ENCODE measurements at regions not wholly inside any gene's neighbourhood (a gene's known extent, or its start where the extent isn't known, plus 50 kb on each side); places are given as distances from the start of the nearest gene placed in this dataset.

DNA sequence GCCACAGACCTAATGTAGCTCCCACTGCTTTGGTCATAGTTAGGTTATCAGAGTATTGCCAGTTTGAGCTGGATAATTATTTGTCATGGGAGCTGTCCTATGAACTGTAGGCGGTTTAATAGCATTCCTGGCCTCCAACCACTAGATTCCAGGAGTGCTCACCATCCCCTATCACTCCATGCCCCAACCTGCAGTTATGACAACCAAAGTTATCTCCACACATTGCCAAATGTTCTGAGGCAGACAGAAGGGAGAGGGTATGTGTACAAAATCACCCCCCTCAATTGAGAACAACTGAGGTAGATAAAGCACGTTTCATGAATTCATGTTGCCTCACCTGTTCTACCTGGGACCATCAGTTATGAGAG, 119.0 kb upstream of the CACUL1 start:
- Histone ChIP-seq H3K27me3 (ENCODE audit: insufficient read depth, poor library complexity, severe bottlenecking) (no peaks in the 10 kb centered on the region), H3K4me3 (replicated peaks; ENCODE audit: insufficient read depth, low read length) (no peak overlapping the region), H3K27ac (replicated peaks) (no peak overlapping the region)
- DNase-seq (ENCODE audit: low read depth in 1 of 2, low spot score in 1 of 2): no peak
- TF ChIP-seq, protein P1, sequence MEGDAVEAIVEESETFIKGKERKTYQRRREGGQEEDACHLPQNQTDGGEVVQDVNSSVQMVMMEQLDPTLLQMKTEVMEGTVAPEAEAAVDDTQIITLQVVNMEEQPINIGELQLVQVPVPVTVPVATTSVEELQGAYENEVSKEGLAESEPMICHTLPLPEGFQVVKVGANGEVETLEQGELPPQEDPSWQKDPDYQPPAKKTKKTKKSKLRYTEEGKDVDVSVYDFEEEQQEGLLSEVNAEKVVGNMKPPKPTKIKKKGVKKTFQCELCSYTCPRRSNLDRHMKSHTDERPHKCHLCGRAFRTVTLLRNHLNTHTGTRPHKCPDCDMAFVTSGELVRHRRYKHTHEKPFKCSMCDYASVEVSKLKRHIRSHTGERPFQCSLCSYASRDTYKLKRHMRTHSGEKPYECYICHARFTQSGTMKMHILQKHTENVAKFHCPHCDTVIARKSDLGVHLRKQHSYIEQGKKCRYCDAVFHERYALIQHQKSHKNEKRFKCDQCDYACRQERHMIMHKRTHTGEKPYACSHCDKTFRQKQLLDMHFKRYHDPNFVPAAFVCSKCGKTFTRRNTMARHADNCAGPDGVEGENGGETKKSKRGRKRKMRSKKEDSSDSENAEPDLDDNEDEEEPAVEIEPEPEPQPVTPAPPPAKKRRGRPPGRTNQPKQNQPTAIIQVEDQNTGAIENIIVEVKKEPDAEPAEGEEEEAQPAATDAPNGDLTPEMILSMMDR (IDR thresholded peaks at IDR 0.05; ENCODE audit: insufficient read depth, low read length): no peak
- TF ChIP-seq POLR2AphosphoS5 (IDR thresholded peaks at IDR 0.05; ENCODE audit: low read depth): no peak
- no peak for TF ChIP-seq SPI1 (IDR thresholded peaks at IDR 0.05; ENCODE audit: borderline replicate concordance, low read depth)
- TF ChIP-seq, protein P2, sequence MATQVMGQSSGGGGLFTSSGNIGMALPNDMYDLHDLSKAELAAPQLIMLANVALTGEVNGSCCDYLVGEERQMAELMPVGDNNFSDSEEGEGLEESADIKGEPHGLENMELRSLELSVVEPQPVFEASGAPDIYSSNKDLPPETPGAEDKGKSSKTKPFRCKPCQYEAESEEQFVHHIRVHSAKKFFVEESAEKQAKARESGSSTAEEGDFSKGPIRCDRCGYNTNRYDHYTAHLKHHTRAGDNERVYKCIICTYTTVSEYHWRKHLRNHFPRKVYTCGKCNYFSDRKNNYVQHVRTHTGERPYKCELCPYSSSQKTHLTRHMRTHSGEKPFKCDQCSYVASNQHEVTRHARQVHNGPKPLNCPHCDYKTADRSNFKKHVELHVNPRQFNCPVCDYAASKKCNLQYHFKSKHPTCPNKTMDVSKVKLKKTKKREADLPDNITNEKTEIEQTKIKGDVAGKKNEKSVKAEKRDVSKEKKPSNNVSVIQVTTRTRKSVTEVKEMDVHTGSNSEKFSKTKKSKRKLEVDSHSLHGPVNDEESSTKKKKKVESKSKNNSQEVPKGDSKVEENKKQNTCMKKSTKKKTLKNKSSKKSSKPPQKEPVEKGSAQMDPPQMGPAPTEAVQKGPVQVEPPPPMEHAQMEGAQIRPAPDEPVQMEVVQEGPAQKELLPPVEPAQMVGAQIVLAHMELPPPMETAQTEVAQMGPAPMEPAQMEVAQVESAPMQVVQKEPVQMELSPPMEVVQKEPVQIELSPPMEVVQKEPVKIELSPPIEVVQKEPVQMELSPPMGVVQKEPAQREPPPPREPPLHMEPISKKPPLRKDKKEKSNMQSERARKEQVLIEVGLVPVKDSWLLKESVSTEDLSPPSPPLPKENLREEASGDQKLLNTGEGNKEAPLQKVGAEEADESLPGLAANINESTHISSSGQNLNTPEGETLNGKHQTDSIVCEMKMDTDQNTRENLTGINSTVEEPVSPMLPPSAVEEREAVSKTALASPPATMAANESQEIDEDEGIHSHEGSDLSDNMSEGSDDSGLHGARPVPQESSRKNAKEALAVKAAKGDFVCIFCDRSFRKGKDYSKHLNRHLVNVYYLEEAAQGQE (IDR thresholded peaks at IDR 0.05; ENCODE audit: insufficient replicate concordance, low read depth): no peak
- no peak for TF ChIP-seq GABPA (IDR thresholded peaks at IDR 0.05; ENCODE audit: low read depth)

DNA sequence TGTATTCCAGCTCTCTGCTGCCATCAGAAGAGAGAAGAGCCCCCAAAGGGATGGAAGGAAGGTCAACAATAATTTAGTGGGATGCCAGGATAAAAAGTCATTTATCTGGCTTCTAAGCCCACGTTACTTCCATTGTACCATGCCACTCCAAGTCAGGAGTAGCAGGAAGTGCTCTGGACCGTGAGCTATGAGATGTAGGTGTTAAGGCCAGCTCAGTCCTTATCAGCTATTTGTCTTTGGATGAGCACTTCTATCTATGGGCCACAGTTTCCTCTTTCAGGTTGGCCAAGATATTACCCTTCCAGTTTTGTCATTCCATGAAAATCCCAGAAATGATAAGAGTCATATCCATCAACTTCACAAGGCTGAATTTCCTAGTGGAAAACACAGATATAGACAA, 119.4 kb upstream of the CACUL1 start:
- Histone ChIP-seq H3K27ac (replicated peaks) (no peak overlapping the region), H3K27me3 (ENCODE audit: insufficient read depth, poor library complexity, severe bottlenecking) (no peaks in the 10 kb centered on the region), H3K4me3 (replicated peaks; ENCODE audit: insufficient read depth, low read length) (no peak overlapping the region)
- TF ChIP-seq, protein P2 (IDR thresholded peaks at IDR 0.05; ENCODE audit: insufficient replicate concordance, low read depth): no peak
- TF ChIP-seq, protein P1 (IDR thresholded peaks at IDR 0.05; ENCODE audit: insufficient read depth, low read length): no peak
- no peak for TF ChIP-seq POLR2AphosphoS5 (IDR thresholded peaks at IDR 0.05; ENCODE audit: low read depth)
- no peak for TF ChIP-seq GABPA (IDR thresholded peaks at IDR 0.05; ENCODE audit: low read depth)
- TF ChIP-seq SPI1 (IDR thresholded peaks at IDR 0.05; ENCODE audit: borderline replicate concordance, low read depth): no peak
- no peak for DNase-seq (ENCODE audit: low read depth in 1 of 2, low spot score in 1 of 2)

DNA sequence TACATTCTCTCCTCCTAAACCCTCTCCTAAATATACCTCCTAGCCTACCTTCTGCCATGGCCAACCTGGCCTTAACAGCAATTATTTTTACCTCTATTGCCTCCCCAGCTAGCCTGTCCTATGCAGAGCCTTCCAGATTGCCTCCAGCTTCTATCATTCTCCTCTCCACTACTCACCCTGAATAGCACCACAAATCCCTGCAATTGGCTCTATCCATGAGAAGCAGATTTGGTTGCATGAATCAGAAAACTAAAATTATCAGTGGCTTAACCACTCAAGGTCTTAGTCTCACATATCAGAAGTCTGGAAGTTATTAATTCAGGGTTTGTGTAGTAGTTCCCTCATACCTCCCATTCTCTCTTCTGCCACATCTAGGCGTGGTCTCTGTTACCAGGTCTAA, 120.3 kb upstream of the CACUL1 start:
- TF ChIP-seq POLR2AphosphoS5 (IDR thresholded peaks at IDR 0.05; ENCODE audit: low read depth) (no peak), SPI1 (IDR thresholded peaks at IDR 0.05; ENCODE audit: borderline replicate concordance, low read depth) (no peak), GABPA (IDR thresholded peaks at IDR 0.05; ENCODE audit: low read depth) (no peak)
- TF ChIP-seq, protein P2 (IDR thresholded peaks at IDR 0.05; ENCODE audit: insufficient replicate concordance, low read depth): no peak
- TF ChIP-seq, protein P1 (IDR thresholded peaks at IDR 0.05; ENCODE audit: insufficient read depth, low read length): no peak

More for the DNA sequence above, 120.3 kb upstream of the CACUL1 start:
- H3K27me3 ChIP-seq (ENCODE audit: insufficient read depth, poor library complexity, severe bottlenecking): no peaks in the 10 kb centered on the region
- no peak overlapping the region for H3K27ac ChIP-seq (replicated peaks)
- no peak overlapping the region for H3K4me3 ChIP-seq (replicated peaks; ENCODE audit: insufficient read depth, low read length)
- no peak for DNase-seq (ENCODE audit: low read depth in 1 of 2, low spot score in 1 of 2)
